ENCODE measurements at regions not wholly inside any gene's neighbourhood (a gene's known extent, or its start where the extent isn't known, plus 50 kb on each side); places are given as distances from the start of the nearest gene placed in this dataset.

- TF ChIP-seq CTCF (conservative IDR thresholded peaks at IDR 0.05; ENCODE audit: low read depth, low read length) (no peak), MXI1 (IDR thresholded peaks at IDR 0.05; ENCODE audit: borderline replicate concordance, low read depth, low read length) (no peak), CHD1 (IDR thresholded peaks at IDR 0.05; ENCODE audit: low read depth, low read length) (no peak)
Observed at GRCh38 chr6:163831736-163832135, 417.2 kb downstream of the QKI start.

All from IMR-90 (cell line).